ENCODE measurements at regions not wholly inside any gene's neighbourhood (a gene's known extent, or its start where the extent isn't known, plus 50 kb on each side); places are given as distances from the start of the nearest gene placed in this dataset.
A peak's percentile ranks its signal among the peaks of the same experiment; 100 is the strongest.

GRCh38 chr13:31049083-31049482 is 112.6 kb downstream of the HSPH1 start:
- no peak for DNase-seq (ENCODE audit: low spot score)

GRCh38 chr13:31048521-31048920 is 113.2 kb downstream of the HSPH1 start:
- no peak for DNase-seq (ENCODE audit: low spot score)

GRCh38 chr13:31046711-31047279 is 114.3 kb downstream of the TEX26 start:
- no peak for DNase-seq (ENCODE audit: low spot score)

- DNase-seq (ENCODE audit: low spot score): no peak
These were observed 113.0 kb downstream of the TEX26 start for GRCh38 chr13:31045286-31046081.

GRCh38 chr13:31044364-31045285 is 112.2 kb downstream of the TEX26 start:
- DNase-seq (ENCODE audit: low spot score): peak; percentile 62

GRCh38 chr13:31043957-31044356 is 111.5 kb downstream of the TEX26 start:
- DNase-seq (ENCODE audit: low spot score): no peak

- DNase-seq (ENCODE audit: low spot score): no peak
These were observed 110.2 kb downstream of the TEX26 start for GRCh38 chr13:31042481-31043165.

GRCh38 chr13:31042049-31042448 is 109.6 kb downstream of the TEX26 start:
- DNase-seq (ENCODE audit: low spot score): no peak

GRCh38 chr13:31038834-31039552 is 106.5 kb downstream of the TEX26 start:
- no peak for DNase-seq (ENCODE audit: low spot score)

GRCh38 chr13:31037874-31038500 is 105.5 kb downstream of the TEX26 start:
- no peak for DNase-seq (ENCODE audit: low spot score)

GRCh38 chr13:31036731-31037695 is 104.6 kb downstream of the TEX26 start:
- no peak for DNase-seq (ENCODE audit: low spot score)

- DNase-seq (ENCODE audit: low spot score): no peak
These were observed 102.9 kb downstream of the TEX26 start for GRCh38 chr13:31035185-31035965.

- DNase-seq (ENCODE audit: low spot score): no peak
These were observed 100.2 kb downstream of the TEX26 start for GRCh38 chr13:31032528-31033113.

GRCh38 chr13:31031482-31031881 is 99.0 kb downstream of the TEX26 start:
- DNase-seq (ENCODE audit: low spot score): no peak

GRCh38 chr13:31029102-31029501 is 96.6 kb downstream of the TEX26 start:
- no peak for DNase-seq (ENCODE audit: low spot score)

GRCh38 chr13:31027136-31027535 is 94.7 kb downstream of the TEX26 start:
- no peak for DNase-seq (ENCODE audit: low spot score)
